ENCODE measurements at regions not wholly inside any gene's neighbourhood (a gene's known extent, or its start where the extent isn't known, plus 50 kb on each side); places are given as distances from the start of the nearest gene placed in this dataset.

- CTCF ChIA-PET = no interaction called here
- Histone ChIP-seq H3K27ac (ENCODE audit: low read depth, low read length, poor library complexity, severe bottlenecking) (no peak overlapping the region), H3K9me3 (ENCODE audit: low read depth, low read length, poor library complexity, severe bottlenecking) (no peaks in the 10 kb centered on the region), H3K36me3 (ENCODE audit: insufficient read depth, low read length, poor library complexity, severe bottlenecking) (peaks cover 4% of the 10 kb centered on the region), H3K4me3 (ENCODE audit: low read depth, low read length, poor library complexity, severe bottlenecking) (no peak overlapping the region), H3K4me1 (ENCODE audit: insufficient read depth, low read length, poor library complexity, severe bottlenecking) (peaks cover 12% of the 10 kb centered on the region), H3K27me3 (replicated peaks; ENCODE audit: insufficient read depth, low read depth, low read length, poor library complexity) (no peaks in the 10 kb centered on the region)
- intact Hi-C loops (cut with micrococcal nuclease; ENCODE audit: unreplicated experiment) = no loop called here
- BruUV-seq (replicated peaks) = no TSS peak
- POLR2A ChIA-PET (ENCODE audit: low non-redundant PET) = no interaction called here
- no peak for DNase-seq (ENCODE audit: low spot score)
- no peak for TF ChIP-seq EZH2 (IDR thresholded peaks at IDR 0.05; ENCODE audit: borderline replicate concordance, low read depth, low read length, poor library complexity, severe bottlenecking)
- TF ChIP-seq, protein P1, sequence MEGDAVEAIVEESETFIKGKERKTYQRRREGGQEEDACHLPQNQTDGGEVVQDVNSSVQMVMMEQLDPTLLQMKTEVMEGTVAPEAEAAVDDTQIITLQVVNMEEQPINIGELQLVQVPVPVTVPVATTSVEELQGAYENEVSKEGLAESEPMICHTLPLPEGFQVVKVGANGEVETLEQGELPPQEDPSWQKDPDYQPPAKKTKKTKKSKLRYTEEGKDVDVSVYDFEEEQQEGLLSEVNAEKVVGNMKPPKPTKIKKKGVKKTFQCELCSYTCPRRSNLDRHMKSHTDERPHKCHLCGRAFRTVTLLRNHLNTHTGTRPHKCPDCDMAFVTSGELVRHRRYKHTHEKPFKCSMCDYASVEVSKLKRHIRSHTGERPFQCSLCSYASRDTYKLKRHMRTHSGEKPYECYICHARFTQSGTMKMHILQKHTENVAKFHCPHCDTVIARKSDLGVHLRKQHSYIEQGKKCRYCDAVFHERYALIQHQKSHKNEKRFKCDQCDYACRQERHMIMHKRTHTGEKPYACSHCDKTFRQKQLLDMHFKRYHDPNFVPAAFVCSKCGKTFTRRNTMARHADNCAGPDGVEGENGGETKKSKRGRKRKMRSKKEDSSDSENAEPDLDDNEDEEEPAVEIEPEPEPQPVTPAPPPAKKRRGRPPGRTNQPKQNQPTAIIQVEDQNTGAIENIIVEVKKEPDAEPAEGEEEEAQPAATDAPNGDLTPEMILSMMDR (conservative IDR thresholded peaks at IDR 0.05; ENCODE audit: low read depth, low read length) = no peak
Measured at GRCh38 chr15:89385596-89386331, 51.1 kb upstream of the POLG start.
